H9 (cell line): ENCODE measurements at regions not wholly inside any gene's neighbourhood (a gene's known extent, or its start where the extent isn't known, plus 50 kb on each side); places are given as distances from the start of the nearest gene placed in this dataset.

ENCODE experiments used
- DNase-seq: peaks from one replicate; pipeline ENCODE4 v3.0.0-alpha.2; 2017
- H2AFZ ChIP-seq: one replicate; pipeline ENCODE4 v1.6.1; 2013; ENCODE audit warnings: mild to moderate bottlenecking, low read length, control low read depth, moderate library complexity
- H2AK5ac ChIP-seq: 2 replicates; pipeline ENCODE4 v1.6.1; 2013; ENCODE audit warnings: low read length, control low read depth, mixed read lengths; ENCODE audit not compliant: insufficient read length
- H2BK120ac ChIP-seq: one replicate; pipeline ENCODE4 v1.6.1; 2013; ENCODE audit warnings: low read depth, mild to moderate bottlenecking, low read length, control low read depth, inconsistent platforms; ENCODE audit not compliant: poor library complexity, severe bottlenecking
- H2BK12ac ChIP-seq: 2 replicates; pipeline ENCODE4 v1.6.1; 2013; ENCODE audit warnings: low read length, control low read depth, mixed read lengths, low read depth; ENCODE audit not compliant: insufficient read length
- H2BK15ac ChIP-seq: 2 replicates; pipeline ENCODE4 v1.6.1; 2013; ENCODE audit warnings: low read depth, low read length, control low read depth
- H2BK20ac ChIP-seq: one replicate; pipeline ENCODE4 v1.6.1; 2013; ENCODE audit warnings: low read depth, mild to moderate bottlenecking, low read length, control low read depth, inconsistent platforms; ENCODE audit not compliant: poor library complexity, severe bottlenecking
- H2BK5ac ChIP-seq: 2 replicates; pipeline ENCODE4 v1.6.1; 2013; ENCODE audit warnings: low read length, control low read depth, mixed read lengths; ENCODE audit not compliant: insufficient read length
- H3K14ac ChIP-seq: 2 replicates; pipeline ENCODE4 v1.6.1; 2013; ENCODE audit warnings: low read length, control low read depth; ENCODE audit not compliant: insufficient read depth
- H3K18ac ChIP-seq: 2 replicates; pipeline ENCODE4 v1.6.1; 2013; ENCODE audit warnings: low read depth, mild to moderate bottlenecking, mixed read lengths, low read length, control low read depth; ENCODE audit not compliant: insufficient read length
- H3K23ac ChIP-seq: 2 replicates; pipeline ENCODE4 v1.6.1; 2013; ENCODE audit warnings: low read length, control low read depth, mixed read lengths, low read depth; ENCODE audit not compliant: insufficient read length
- H3K23me2 ChIP-seq: 2 replicates; pipeline ENCODE4 v1.6.1; 2013; ENCODE audit warnings: low read depth, mild to moderate bottlenecking, mixed read lengths, low read length, control low read depth; ENCODE audit not compliant: insufficient read length, poor library complexity, severe bottlenecking
- H3K27ac ChIP-seq: 2 replicates; pipeline ENCODE4 v1.5.1; 2013; ENCODE audit warnings: low read length, control low read depth, mixed read lengths, low read depth; ENCODE audit not compliant: insufficient read length
- H3K27me3 ChIP-seq: 2 replicates; pipeline ENCODE4 v1.6.1; 2013; ENCODE audit warnings: low read length, control low read depth, inconsistent platforms; ENCODE audit not compliant: insufficient read depth
- H3K4ac ChIP-seq: 2 replicates; pipeline ENCODE4 v1.6.1; 2013; ENCODE audit warnings: low read depth, mild to moderate bottlenecking, control low read depth, inconsistent platforms, low read length, moderate library complexity
- H3K4me1 ChIP-seq: 2 replicates; pipeline ENCODE4 v1.6.1; 2013; ENCODE audit warnings: low read length, control low read depth, inconsistent platforms; ENCODE audit not compliant: insufficient read depth
- H3K4me2 ChIP-seq: 2 replicates; pipeline ENCODE4 v1.6.1; 2013; ENCODE audit warnings: low read length, control low read depth, mixed read lengths; ENCODE audit not compliant: insufficient read length, insufficient read depth
- H3K56ac ChIP-seq: 2 replicates; pipeline ENCODE4 v1.6.1; 2013; ENCODE audit warnings: low read depth, mild to moderate bottlenecking, mixed read lengths, low read length, control low read depth; ENCODE audit not compliant: insufficient read length
- H3K79me1 ChIP-seq: 2 replicates; pipeline ENCODE4 v1.6.1; 2013; ENCODE audit warnings: low read depth, mild to moderate bottlenecking, moderate library complexity, low read length, control low read depth, inconsistent platforms; ENCODE audit not compliant: insufficient read depth, poor library complexity, severe bottlenecking
- H3K79me2 ChIP-seq: 2 replicates; pipeline ENCODE4 v1.6.1; 2013; ENCODE audit warnings: low read length, control low read depth, inconsistent platforms; ENCODE audit not compliant: insufficient read depth
- H3K9ac ChIP-seq: 2 replicates; pipeline ENCODE4 v1.6.1; 2013; ENCODE audit warnings: low read length, control low read depth, mixed read lengths; ENCODE audit not compliant: insufficient read length; ENCODE audit errors: extremely low read depth
- H3K9me3 ChIP-seq: one replicate; pipeline ENCODE4 v1.6.1; 2013; ENCODE audit warnings: low read depth, low read length, inconsistent platforms; ENCODE audit not compliant: control insufficient read depth
- H3T11ph ChIP-seq: one replicate; pipeline ENCODE4 v1.6.1; 2013; ENCODE audit warnings: mild to moderate bottlenecking, low read length, control low read depth, inconsistent platforms
- H4K20me1 ChIP-seq: one replicate; pipeline ENCODE4 v1.6.1; 2013; ENCODE audit not compliant: control insufficient read depth, insufficient read length, insufficient read depth
- H4K5ac ChIP-seq: 2 replicates; pipeline ENCODE4 v1.6.1; 2013; ENCODE audit warnings: low read depth, mild to moderate bottlenecking, mixed read lengths, low read length, control low read depth; ENCODE audit not compliant: insufficient read length
- H4K8ac ChIP-seq: replicated peaks from 2 replicates; pipeline ENCODE4 v1.6.1; 2013; ENCODE audit warnings: low read length, control low read depth, mixed read lengths, low read depth; ENCODE audit not compliant: insufficient read length
- H4K91ac ChIP-seq: 2 replicates; pipeline ENCODE4 v1.6.1; 2013; ENCODE audit warnings: low read depth, mild to moderate bottlenecking, moderate library complexity, mixed read lengths, low read length, control low read depth; ENCODE audit not compliant: insufficient read length
- H3K27ac Mint-ChIP-seq, 3 experiments: 2 replicates in 2 of 3; 3 replicates in 1 of 3; pipeline ENCODE4 v1.8.0; 2020 to 2021; ENCODE audit warnings: mixed read lengths in 3 of 3, mild to moderate bottlenecking in 1 of 3, moderate library complexity in 1 of 3
- H3K27me3 Mint-ChIP-seq: 2 replicates; pipeline ENCODE4 v1.8.0; 2021; ENCODE audit warnings: low read depth, mild to moderate bottlenecking, moderate library complexity, mixed read lengths
- H3K36me3 Mint-ChIP-seq, 3 experiments: 2 replicates in 2 of 3; 3 replicates in 1 of 3; pipeline ENCODE4 v1.8.0; 2020 to 2021; ENCODE audit warnings: low read depth in 3 of 3, mixed read lengths in 3 of 3; ENCODE audit not compliant: insufficient read depth in 1 of 3
- H3K4me1 Mint-ChIP-seq, 2 experiments: 2 replicates each; pipeline ENCODE4 v1.8.0; 2020; ENCODE audit warnings: mixed read lengths in 2 of 2
- H3K4me3 Mint-ChIP-seq, 2 experiments: 2 replicates in 1 of 2; 3 replicates in 1 of 2; pipeline ENCODE4 v1.8.0; 2020 to 2021; ENCODE audit warnings: mild to moderate bottlenecking in 2 of 2, mixed read lengths in 2 of 2, moderate library complexity in 1 of 2
- H3K9me3 Mint-ChIP-seq, 2 experiments: 2 replicates in 1 of 2; 3 replicates in 1 of 2; pipeline ENCODE4 v1.8.0; 2020; ENCODE audit warnings: mild to moderate bottlenecking in 2 of 2, mixed read lengths in 2 of 2, moderate library complexity in 1 of 2
- WGBS: extraction: QIAGEN DNeasy Blood & Tissue Kit; methylation state at CpG from one replicate; pipeline ENCODE4 v1.1.7; 2013; ENCODE audit warnings: missing lambda C conversion rate, low lambda C conversion rate, mixed read lengths; ENCODE audit not compliant: insufficient read length; ENCODE audit errors: extremely low coverage; 5-methylcytosine and 5-hydroxymethylcytosine counted together
- TF ChIP-seq, protein P1 (sequence below): fragments of 200-600 bp; sonication (generic); conservative IDR thresholded peaks from 3 replicates; pipeline ENCODE4 v1.8.0; 2021; ENCODE audit warnings: antibody characterized with exemption, mild to moderate bottlenecking

DNA sequence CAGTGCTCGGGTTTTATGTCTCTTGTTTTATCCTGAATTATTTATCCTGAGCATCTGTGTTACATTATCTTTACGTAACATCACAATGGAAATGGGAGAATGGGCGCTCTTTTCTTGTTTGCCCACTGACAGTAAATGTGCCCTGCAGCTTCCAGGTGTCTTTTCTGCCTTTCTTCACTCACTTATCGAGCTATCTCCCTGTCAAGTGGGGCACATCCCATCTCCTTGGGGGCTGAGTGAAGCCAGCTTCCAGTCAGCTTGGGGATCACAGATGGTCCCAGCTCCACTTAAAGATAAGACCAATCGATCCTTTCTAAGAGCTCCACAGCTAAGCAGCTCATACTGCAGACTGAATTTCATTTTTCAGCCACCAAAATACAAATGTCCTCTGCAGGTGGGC, 125.8 kb downstream of the KBTBD8 start:
- peaks cover 2 to 7% (median 6%) of the 10 kb centered on the region in 3 experiments; a peak in 2 of 7 replicates for H3K36me3 Mint-ChIP-seq
- Histone ChIP-seq H3K9ac (no peak overlapping the region), H3K56ac (no peak overlapping the region), H3K4me2 (no peak overlapping the region), H3K4me1 (peaks cover 3% of the 10 kb centered on the region; the same call in 1 of the 2 replicates), H3K14ac (no peak overlapping the region), H3K23ac (no peak overlapping the region), H3K27me3 (no peaks in the 10 kb centered on the region), H2BK5ac (no peak overlapping the region), H2BK120ac (no peak overlapping the region), H4K5ac (no peak overlapping the region), H3T11ph (no peak overlapping the region), H4K20me1 (no peaks in the 10 kb centered on the region), H3K79me2 (no peaks in the 10 kb centered on the region), H3K18ac (no peak overlapping the region), H2AFZ (no peak overlapping the region), H2BK15ac (no peak overlapping the region), H2AK5ac (no peak overlapping the region), H3K4ac (no peak overlapping the region), H4K91ac (no peak overlapping the region), H2BK12ac (no peak overlapping the region), H3K9me3 (no peaks in the 10 kb centered on the region), H4K8ac (no peak overlapping the region), H3K27ac (no peak overlapping the region), H2BK20ac (no peak overlapping the region), H3K23me2 (no peaks in the 10 kb centered on the region), H3K79me1 (no peaks in the 10 kb centered on the region)
- no peak for DNase-seq
- peaks cover 8 to 9% of the 10 kb centered on the region in 2 experiments for H3K4me1 Mint-ChIP-seq
- no peak overlapping the region for H3K4me3 Mint-ChIP-seq
- no peaks in the 10 kb centered on the region for H3K27me3 Mint-ChIP-seq
- TF ChIP-seq, protein P1, sequence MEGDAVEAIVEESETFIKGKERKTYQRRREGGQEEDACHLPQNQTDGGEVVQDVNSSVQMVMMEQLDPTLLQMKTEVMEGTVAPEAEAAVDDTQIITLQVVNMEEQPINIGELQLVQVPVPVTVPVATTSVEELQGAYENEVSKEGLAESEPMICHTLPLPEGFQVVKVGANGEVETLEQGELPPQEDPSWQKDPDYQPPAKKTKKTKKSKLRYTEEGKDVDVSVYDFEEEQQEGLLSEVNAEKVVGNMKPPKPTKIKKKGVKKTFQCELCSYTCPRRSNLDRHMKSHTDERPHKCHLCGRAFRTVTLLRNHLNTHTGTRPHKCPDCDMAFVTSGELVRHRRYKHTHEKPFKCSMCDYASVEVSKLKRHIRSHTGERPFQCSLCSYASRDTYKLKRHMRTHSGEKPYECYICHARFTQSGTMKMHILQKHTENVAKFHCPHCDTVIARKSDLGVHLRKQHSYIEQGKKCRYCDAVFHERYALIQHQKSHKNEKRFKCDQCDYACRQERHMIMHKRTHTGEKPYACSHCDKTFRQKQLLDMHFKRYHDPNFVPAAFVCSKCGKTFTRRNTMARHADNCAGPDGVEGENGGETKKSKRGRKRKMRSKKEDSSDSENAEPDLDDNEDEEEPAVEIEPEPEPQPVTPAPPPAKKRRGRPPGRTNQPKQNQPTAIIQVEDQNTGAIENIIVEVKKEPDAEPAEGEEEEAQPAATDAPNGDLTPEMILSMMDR = no peak
- H3K27ac Mint-ChIP-seq = no peak overlapping the region
- WGBS = no CpG with 5 or more reads among the region's 5 CpGs
- H3K9me3 Mint-ChIP-seq = peaks cover 8 to 10% of the 10 kb centered on the region in 2 experiments; a peak in 4 of 5 replicates
